Brain pericyte (primary cell): ENCODE measurements at regions not wholly inside any gene's neighbourhood (a gene's known extent, or its start where the extent isn't known, plus 50 kb on each side); places are given as distances from the start of the nearest gene placed in this dataset.
A peak's percentile ranks its signal among the peaks of the same experiment; 100 is the strongest.
"Not testable (repeated sequence)": the region's sequence is repeated elsewhere in the genome, so short reads cannot be mapped to it uniquely, and the experiment has no call there.

ENCODE experiments used
- DNase-seq: peaks from one replicate; pipeline ENCODE4 v3.0.0-alpha.2; 2012; ENCODE audit warnings: low read depth, low spot score

GRCh38 chr6:164401871-164402270 lies 907.5 kb downstream of the C6orf118 start:
- no peak for DNase-seq

GRCh38 chr6:164398647-164399046 lies 910.8 kb downstream of the C6orf118 start:
- DNase-seq = peak; percentile 32

- DNase-seq = no peak
Measured at GRCh38 chr6:164396071-164397047, 913.0 kb downstream of the C6orf118 start.

GRCh38 chr6:164379795-164380194 lies 929.6 kb downstream of the C6orf118 start:
- DNase-seq = no peak

GRCh38 chr6:164378330-164378729 lies 931.1 kb downstream of the C6orf118 start:
- DNase-seq = no peak

GRCh38 chr6:164377348-164377918 lies 932.0 kb downstream of the C6orf118 start:
- DNase-seq = no peak

- no peak for DNase-seq
Measured at GRCh38 chr6:164370773-164371172, 938.6 kb downstream of the C6orf118 start.

GRCh38 chr6:164359441-164359840 lies 944.9 kb downstream of the QKI start:
- no peak for DNase-seq

- DNase-seq = no peak
Measured at GRCh38 chr6:164359036-164359435, 944.5 kb downstream of the QKI start.

GRCh38 chr6:164356814-164357213 lies 942.3 kb downstream of the QKI start:
- DNase-seq = no peak

- no peak for DNase-seq
Measured at GRCh38 chr6:164347455-164347854, 932.9 kb downstream of the QKI start.

GRCh38 chr6:164346631-164347030 lies 932.1 kb downstream of the QKI start:
- DNase-seq = no peak

GRCh38 chr6:164345806-164346496 lies 931.4 kb downstream of the QKI start:
- no peak for DNase-seq

GRCh38 chr6:164345327-164345726 lies 930.8 kb downstream of the QKI start:
- DNase-seq = no peak

- no peak for DNase-seq
Measured at GRCh38 chr6:164344801-164345291, 930.3 kb downstream of the QKI start.

- DNase-seq = not testable (repeated sequence)
Measured at GRCh38 chr6:164339442-164339841, 924.9 kb downstream of the QKI start.

GRCh38 chr6:164337925-164338397 lies 923.4 kb downstream of the QKI start:
- DNase-seq = no peak

GRCh38 chr6:164337024-164337924 lies 922.8 kb downstream of the QKI start:
- no peak for DNase-seq

- DNase-seq = no peak
Measured at GRCh38 chr6:164336455-164336854, 921.9 kb downstream of the QKI start.

GRCh38 chr6:164331026-164331425 lies 916.5 kb downstream of the QKI start:
- no peak for DNase-seq

- no peak for DNase-seq
Measured at GRCh38 chr6:164325168-164325567, 910.6 kb downstream of the QKI start.
